ENCODE measurements at regions not wholly inside any gene's neighbourhood (a gene's known extent, or its start where the extent isn't known, plus 50 kb on each side); places are given as distances from the start of the nearest gene placed in this dataset.
"Not testable (repeated sequence)": the region's sequence is repeated elsewhere in the genome, so short reads cannot be mapped to it uniquely, and the experiment has no call there.

DNA sequence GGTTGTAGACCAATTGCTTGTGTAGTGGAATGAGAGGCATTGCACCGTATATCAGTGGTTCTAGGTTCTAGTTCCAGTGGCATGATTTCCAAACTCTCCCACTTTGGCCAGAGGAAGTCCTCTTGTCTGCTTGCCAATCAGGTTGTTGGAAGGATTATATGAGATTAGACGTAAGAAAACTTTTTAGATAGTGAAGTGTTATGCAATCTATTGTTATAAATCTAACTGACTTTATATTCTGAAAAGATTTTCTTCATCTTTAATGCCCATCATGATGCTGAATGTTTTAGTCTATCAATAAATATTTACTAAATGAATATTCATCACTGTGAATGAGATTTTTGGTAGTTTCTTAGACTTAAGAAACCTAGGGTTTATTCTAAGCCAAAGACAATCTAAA is 152.6 kb downstream of the TFPI2 start:
- DNase-seq, result no peak

DNA sequence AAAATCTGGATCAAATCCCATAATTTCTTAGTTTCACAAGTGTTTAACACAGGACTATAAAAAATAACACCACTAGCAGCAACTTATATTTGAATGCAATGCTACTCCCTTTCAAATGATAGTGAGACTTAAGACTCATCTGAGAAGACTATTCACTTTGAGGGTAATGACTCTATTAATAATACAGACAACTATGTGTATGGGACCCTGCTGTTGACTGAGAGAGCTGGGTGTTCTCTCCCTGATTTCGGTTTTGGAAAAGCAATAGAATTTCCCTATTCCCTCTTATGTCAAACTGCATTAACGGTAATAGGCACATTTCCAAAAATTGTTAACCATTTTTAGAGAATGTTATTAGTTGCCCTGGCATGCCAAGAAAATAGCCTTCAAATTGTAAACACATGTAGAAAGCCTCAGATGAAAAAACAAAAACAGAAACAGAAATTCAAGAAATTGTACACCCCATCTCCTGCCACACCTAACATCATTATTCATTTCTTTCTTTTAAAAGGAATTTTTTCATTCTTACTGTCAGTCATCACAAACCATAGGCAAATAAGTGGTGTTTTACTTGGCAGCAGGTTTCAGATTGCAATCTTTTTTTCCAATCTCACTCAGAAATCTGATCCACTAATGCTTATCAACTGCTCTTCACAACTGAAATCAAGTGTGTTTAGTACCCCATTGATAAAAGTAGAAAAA is 153.7 kb downstream of the TFPI2 start:
- DNase-seq, result no peak

DNA sequence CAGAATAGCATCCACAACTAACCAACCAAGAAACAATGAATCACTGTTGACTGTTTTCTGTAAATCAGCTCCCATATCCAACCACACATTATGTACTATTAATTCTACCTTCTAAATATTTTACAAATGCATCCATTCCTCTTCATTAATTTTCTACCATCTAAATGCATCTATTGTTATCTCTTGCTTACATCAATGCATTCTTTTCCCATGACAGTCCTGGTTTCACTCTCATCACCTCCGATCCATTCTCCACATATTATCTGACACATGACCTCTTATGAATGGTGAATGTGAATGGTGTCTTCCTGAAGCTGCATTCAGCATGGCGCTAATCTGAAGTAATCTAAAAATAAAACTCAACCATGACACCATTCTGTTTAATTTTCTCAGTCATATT is 153.8 kb upstream of the CALCR start:
- DNase-seq, result no peak

DNA sequence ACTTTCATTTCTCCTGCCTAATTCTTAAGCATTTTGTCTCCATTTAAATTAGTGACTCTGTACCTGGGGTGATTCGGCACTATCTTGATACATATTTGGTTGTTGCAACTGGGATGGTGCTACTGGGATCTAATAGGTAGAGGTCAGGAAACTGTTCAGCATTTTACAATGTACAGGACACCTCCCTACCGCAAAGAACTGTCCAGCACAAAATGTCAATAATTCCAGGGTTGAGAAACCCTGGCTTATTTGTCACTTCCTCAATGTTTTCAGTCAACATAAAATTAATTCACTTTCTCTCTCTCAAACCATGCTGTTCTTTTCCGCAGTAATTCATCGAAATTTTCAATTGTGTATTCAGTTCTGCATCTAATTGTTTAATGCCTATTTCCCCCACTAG is 151.4 kb upstream of the CALCR start:
- no peak for DNase-seq

DNA sequence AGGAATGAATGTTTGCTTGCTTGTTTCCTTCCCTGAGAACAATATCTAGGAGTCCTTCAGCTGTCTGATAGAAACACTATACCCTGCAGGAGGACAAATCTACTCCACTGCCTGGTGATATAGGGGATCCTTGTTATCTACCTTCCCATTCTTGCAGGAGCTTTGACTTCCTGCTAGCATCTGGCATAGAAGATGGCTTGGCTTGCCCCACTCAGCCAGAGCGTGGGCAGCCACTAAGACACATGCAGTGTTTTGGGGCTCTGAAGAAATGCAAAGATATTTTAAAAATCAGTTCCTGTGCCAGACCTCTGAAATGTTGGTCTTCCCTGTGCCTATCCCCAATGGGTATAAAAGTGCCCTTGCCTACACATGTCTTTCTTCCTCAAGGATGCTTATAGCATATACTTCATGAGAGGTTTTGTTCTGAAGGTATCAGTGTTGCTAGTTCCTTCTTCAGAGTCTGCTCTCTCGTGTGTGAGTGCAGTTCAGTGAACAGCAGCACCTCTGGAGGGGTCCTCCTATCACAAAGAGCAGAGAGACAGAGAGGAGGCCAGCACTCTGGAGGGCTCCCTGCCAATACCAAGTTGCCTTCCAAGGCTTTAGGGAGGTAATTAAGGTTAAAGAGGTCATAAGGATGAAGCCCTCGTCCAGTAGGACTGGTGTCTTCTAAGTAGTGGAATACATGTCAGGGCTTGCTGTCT is 149.1 kb upstream of the CALCR start:
- no peak for DNase-seq

DNA sequence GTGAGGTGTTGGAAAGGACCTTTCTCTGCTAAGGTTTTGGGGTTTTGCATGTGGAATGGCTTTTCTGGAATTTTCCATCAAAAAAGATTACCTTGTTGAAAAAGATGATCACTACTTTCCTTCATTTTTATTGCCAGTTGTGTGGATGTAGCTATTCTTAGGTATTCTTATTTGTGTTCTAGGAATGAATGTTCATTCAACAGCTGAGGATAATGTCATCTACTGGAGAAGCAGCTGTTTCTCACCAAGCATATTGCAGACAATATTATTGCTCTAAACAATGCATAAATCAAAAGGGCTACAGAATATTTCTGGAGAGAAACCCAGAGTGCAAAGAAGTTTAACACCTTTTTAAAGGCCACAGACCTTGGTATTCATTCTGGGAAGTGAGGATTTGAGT is 145.6 kb upstream of the CALCR start:
- DNase-seq, result no peak

DNA sequence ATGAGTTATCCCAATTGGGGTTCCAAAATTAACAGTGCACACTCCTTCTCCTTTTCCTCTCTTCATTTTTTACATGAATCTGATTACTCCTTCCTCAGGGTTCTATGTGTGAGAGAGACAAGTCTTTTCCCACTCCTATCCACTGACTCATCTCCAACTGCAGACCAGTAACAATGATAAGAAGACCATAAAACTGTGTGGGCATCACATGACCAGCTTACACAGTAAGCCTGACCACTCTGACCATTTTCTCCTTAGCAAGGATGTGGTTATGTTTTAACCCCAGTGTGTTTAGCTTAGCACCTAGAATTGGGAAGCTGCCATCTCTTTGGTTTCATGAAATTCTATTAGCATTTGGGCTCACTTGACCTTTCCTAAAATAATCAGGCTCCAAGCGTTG is 145.0 kb upstream of the CALCR start:
- DNase-seq, result no peak

DNA sequence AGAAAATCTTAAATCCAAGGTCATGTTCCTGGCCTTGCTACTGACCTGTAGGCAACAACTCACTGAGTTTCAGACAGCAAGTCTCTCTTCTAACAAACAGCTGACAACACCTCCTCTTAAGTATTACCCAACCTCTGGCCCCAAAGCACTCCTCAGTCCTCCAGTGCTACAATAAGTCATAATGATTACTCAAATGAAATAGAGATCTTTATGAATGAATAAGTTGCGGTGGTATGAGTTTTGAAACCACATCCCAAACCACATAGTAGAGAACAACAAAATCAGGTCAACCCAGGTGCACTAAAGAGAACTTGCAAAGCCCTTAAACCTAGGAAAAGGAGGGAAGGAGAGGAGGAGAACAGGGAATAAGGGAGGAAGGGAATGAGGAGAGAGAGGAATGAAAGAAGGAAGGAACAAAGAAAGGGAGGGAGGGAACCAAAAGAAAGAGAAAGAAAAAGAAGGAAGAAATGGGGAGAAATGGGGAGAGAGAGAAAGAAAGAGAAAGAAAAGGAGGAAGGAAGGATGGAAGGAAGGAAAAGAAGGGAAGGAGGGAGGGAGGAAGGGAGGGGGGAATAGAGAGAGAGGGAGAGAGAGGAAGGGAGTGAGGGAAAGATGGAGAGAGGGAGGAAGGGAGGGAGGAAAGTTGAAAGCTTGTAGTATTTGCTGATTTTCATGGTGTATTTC is 142.8 kb upstream of the CALCR start:
- no peak for DNase-seq

DNA sequence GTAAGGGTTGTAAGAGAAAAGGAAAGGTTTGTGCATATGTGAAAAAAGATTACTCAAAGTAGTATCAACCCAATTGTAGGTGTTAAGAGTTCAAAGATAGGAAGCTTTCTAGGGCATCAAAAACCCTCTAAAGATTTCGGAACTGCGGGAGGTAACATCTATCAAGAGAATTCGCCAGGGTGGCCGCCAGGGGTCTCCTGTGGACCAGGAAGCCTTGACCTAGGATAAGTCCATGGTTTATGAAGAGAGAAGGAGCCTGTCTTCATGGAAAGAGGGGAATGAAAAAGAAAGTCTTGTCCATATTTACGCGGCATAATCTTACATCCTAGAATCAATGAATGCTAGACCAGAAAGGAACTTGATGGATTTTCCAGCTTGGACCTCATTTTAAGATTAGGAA is 140.7 kb upstream of the CALCR start:
- no peak for DNase-seq

DNA sequence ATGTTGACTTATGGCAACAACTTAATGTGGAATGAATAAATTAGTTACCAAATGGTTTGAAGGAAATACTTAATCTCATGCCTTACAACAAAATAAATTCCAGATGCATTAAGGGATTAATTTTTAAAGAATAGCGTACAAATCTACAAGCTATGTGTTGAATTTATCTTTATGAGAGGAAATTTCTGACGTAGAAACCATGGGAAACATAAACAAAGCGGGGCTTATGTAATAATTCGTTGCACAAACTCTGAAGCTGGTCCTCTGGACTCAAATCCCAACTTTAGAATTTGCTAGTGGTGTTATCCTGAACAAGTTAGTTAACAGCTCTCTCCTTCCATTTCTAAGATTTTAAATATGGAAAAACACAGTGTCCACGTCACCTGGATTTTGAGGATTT is 137.4 kb upstream of the CALCR start:
- DNase-seq, result no peak

DNA sequence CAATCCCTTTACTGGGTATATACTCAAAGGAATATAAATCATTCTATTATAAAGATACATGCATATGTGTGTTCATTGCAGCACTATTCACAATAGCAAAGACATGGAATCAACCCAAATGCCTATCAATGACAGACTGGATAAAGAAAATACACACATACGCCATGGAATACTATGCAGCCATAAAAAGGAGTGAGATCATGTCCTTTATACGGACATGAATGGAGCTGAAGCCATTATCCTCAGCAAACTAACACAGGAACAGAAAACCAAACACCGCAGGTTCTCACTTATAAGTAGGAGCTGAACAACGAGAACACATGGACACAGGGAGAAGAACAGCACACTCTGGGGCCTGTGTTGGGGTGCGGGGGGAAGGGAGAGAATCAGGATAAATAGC is 133.7 kb upstream of the CALCR start:
- DNase-seq, result not testable (repeated sequence)

DNA sequence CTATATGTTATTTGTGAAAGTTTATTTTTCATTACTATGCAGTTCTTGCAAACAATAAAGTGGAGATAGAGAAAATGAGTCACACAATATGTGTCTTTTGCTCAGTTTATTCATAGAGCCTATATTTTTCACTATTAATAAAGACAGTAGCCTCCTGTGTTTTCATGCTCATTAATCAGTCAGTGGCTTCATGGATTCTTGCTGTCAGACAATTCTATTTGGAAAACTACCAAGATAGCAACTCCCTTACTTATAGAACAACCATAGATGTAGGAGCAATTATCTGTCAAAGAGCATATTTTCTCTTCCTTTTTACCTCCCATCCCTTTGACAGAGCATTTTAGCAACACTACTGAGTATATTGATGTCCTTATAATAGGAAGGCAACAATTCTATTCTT is 132.7 kb upstream of the CALCR start:
- DNase-seq, result no peak

DNA sequence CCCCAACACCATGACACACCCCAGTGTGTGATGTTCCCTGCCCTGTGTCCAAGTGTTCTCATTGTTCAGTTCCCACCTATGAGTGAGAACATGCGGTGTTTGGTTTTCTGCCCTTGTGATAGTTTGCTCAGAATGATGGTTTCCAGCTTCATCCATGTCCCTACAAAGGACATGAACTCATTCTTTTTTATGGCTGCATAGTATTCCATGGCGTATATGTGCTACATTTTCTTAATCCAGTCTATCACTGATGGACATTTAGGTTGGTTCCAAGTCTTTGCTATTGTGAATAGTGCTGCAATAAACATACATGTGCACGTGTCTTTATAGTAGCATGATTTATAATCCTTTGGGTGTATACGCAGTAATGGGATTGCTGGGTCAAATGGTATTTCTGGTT is 131.6 kb upstream of the CALCR start:
- not testable (repeated sequence) for DNase-seq

DNA sequence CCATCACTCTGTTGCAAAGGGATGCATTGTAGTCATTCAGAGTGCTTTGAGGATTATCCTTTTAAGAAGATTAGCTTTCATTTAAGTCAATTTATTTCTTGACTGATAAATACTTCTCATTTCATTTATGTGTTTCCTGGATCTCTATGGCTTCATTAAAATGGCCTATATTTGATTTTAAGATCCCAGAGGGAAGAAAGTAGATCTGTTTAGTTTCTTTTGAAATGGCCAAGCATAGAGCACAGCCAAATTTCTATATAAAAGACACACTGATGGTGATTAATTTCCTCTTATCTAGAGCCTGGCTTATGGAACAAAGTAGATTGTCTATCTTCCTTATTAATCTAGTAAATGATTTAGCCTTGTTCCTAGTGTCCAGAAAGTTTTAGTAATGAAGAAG is 129.7 kb upstream of the CALCR start:
- DNase-seq, result no peak

DNA sequence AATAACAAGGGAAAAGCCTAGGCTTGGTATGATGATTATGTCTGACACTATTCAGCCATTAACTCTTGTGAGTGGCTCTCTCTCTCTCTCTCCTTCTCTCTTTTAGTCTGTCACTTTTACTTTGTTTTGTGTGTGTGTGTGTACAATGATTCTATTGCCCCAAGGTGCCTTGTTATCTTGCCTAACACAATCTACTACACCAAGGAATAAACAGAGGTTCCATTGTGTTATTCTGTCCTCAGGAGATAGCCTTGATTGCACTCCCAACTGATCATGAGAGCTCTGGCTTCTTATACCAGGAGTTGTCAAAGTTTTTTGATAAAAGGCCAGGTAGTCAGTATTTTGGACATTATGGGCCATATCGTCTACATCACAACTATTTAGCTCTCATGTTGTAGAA is 123.4 kb upstream of the CALCR start:
- DNase-seq, result no peak

DNA sequence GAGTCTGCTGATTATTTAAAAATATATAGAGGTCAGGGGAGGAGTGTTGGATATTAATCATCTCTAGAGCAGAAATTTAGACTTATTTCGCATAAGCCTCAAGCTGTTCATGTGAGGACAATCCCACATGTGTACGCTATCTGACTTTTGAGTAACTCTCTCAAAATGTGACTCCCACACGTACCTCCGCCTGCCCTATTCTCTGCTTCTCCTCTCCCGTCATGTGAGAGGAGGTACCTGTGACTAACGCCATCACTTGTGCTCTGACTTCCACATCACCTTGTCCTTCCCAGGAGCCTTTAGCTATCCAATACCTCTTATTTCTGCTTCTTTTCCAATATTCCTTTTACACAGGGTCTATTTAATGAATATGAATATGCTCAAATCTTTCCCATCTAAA is 119.3 kb upstream of the CALCR start:
- no peak for DNase-seq

DNA sequence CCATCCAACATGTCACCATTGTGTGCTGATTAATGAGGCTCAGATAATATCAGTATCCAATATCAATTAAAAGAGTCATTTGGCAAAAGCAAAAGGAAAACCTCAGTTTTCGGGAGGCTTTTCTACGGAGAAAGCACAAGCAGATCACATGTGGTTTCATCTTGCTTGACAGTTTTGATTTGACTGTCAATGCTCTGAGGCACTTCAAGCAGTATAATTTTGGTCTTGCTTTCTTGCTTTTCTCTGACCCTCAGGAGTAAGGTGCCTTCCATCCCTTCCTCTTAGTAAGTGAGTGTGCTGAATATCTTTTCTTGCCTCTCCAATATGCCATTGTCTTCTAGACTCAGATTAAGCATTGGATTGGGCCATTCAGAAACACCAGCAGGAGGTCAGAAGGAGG is 115.5 kb upstream of the CALCR start:
- no peak for DNase-seq

DNA sequence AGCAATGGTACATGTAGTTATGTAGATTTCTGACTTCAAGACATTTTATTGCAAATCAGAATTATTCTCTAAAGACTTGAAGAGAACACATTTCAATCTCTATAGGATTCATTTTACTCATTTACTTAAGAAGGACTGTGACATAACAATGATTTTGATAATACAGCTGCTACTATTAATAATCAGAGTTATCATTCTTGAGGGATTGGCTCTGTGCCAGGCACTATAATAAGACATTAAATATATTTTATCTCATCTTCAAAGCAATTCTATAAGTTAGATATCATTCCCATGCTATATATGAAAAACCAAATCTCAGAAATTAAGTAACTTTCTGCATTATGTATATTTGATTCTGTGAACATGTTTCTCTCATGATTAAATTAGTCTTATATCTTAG is 103.7 kb upstream of the CALCR start:
- DNase-seq, result no peak

DNA sequence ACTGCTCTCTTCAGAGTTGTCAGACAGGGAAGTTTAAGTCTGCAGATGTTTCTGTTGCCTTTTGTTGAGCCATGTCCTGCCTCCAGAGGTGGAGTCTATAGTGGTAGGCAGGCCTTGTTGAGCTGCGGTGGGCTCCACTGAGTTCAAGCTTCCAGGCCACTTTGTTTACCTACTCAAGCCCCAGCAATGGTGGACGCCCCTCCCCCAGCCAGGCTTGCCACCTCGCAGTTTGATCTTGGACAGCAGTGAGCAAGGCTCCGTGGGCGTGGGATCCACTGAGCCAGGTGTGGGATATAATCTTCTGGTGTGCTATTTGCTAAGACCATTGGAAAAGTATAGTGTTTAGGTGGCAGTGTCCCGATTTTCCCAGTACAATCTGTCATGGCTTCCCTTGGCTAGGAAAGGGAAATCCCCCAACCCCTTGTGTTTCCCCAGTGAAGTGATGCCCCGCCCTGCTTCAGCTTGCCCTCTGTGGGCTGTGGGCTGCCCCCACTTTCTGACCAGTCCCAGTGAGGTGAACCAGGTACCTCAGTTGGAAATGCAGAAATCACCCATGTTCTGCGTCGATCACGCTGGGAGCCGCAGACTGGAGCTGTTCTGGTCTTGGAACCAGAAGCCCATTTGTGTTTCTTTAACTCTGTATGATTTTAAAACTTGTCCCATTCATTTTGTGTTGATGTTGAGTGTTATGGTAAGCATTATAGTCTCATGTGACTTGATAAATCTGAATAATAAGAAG is 89.2 kb upstream of the CALCR start:
- no peak for DNase-seq

DNA sequence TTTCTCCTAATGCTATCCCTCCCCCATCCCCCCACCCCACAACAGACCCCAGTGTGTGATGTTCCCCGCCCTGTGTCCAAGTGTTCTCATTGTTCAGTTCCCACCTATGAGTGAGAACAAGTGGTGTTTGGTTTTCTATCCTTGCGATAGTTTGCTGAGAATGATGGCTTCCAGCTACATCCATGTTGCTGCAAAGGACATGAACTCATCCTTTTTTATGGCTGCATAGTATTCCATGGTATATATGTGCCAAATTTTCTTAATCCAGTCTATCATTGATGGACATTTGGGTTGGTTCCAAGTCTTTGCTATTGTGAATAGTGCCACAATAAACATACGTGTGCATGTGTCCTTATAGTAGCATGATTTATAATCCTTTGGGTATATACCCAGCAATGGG is 83.6 kb upstream of the CALCR start:
- not testable (repeated sequence) for DNase-seq

DNA sequence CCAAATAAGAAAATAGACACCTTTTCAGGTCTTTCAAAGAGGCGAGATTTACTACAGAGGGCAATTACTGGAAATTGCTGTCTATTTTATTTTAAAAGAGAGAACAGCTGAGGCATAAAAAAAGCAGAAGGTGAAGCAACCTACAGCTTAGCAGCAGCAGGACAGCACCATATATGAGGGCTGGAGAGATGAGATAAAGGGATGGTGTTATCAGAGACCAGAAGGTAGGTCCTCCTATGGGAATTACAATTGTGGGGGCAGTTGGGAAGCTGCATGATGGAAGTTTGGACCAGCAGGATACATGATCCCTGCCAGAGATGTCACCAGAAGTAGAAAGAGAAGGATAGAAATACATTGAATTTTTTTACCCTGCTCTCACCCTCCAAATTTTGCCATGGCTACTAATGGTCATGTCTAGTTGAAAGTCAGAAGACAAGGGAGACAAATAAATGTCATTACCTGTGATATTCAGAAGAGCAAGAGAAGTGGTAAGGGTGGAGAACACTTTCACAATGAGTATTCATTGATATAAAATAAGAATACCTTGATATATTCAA is 77.2 kb upstream of the CALCR start:
- DNase-seq, result no peak

DNA sequence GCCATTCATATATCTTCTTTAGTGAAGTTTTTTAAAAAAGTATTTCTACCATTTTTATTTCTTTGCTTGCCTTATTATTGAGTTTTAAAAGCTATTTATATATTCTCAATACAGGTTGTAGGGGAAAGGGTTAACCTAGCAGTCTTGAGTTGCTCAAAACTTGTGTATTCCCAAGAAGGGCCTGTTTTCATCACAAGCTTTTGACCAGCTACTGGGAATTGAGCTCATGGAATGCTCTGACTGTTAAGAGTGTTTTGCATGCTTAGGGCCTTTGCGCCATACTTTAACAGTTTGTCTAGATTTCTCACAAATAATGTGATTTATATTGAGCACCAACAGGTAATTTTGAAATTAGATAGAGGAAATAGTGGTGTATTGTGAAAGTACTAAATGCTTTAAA is 72.0 kb upstream of the CALCR start:
- no peak for DNase-seq

DNA sequence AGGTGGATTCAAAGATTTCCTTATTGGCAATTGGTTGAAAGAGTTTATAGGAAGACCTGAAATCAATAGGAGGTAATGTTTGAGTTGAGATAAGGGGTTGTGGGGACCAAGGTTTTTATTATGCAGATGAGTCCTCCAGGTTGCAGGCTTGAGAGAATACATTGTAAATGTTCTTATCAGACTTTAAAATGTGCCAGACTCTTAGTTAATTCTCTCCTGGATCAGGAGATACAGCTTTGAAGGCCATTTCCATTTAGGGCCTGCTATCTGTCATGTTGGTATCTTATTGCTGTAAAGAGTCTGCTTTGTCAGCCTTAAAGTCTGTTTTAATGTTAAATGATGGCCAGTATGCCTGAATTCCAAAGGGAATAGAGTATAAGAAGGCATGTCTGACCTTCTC is 61.8 kb upstream of the CALCR start:
- no peak for DNase-seq
